ENCODE measurements at regions not wholly inside any gene's neighbourhood (a gene's known extent, or its start where the extent isn't known, plus 50 kb on each side); places are given as distances from the start of the nearest gene placed in this dataset.

DNA sequence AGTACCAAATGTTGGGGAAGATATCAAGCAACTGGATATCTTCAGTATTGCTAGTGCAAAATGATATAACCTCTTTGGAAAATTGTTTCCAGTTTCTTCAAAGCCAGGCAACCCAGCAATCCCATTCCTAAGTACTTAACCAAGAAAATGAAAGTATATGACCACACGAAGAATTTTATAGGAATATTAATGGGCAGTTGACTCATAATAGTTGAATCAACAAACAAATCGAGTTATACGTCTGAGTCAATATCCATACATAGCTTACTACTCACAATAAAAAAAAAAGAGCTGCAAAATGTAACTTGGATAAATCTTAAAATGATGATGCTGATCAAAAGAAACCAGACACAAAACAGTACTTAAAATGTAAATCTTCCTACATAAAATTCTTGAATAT is 810.4 kb downstream of the METTL4 start:
- intact Hi-C loops (cut with DNase I): no loop called here
- DNase-seq: no peak

GRCh38 chr18:1774261-1774660 is 797.0 kb downstream of the METTL4 start:
- no peak overlapping the region for H3K4me3 ChIP-seq (ENCODE audit: low read length in 3 of 3)
- no peaks in the 10 kb centered on the region for H3K36me3 ChIP-seq (ENCODE audit: control insufficient read depth in 2 of 3, insufficient read depth in 3 of 3, low read length in 3 of 3)
- H3K9me3 ChIP-seq (ENCODE audit: control insufficient read depth in 2 of 3, insufficient read depth in 1 of 3, low read length in 3 of 3): no peaks in the 10 kb centered on the region
- FAIRE-seq (no peak), DNase-seq (no peak)
- H3K27ac ChIP-seq (ENCODE audit: low read depth in 2 of 2, low read length in 2 of 2): no peak overlapping the region
- intact Hi-C loops (cut with DNase I): no loop called here
- H3K27me3 ChIP-seq (ENCODE audit: control insufficient read depth, insufficient read depth, low read length): no peaks in the 10 kb centered on the region
- H3K4me1 ChIP-seq (ENCODE audit: control insufficient read depth in 2 of 3, insufficient read depth in 2 of 3, low read depth in 1 of 3, low read length in 3 of 3): no peaks in the 10 kb centered on the region
- no peak overlapping the region for H3K9ac ChIP-seq (ENCODE audit: low read length in 3 of 3)
- TF ChIP-seq, protein P1, sequence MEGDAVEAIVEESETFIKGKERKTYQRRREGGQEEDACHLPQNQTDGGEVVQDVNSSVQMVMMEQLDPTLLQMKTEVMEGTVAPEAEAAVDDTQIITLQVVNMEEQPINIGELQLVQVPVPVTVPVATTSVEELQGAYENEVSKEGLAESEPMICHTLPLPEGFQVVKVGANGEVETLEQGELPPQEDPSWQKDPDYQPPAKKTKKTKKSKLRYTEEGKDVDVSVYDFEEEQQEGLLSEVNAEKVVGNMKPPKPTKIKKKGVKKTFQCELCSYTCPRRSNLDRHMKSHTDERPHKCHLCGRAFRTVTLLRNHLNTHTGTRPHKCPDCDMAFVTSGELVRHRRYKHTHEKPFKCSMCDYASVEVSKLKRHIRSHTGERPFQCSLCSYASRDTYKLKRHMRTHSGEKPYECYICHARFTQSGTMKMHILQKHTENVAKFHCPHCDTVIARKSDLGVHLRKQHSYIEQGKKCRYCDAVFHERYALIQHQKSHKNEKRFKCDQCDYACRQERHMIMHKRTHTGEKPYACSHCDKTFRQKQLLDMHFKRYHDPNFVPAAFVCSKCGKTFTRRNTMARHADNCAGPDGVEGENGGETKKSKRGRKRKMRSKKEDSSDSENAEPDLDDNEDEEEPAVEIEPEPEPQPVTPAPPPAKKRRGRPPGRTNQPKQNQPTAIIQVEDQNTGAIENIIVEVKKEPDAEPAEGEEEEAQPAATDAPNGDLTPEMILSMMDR (IDR thresholded peaks at IDR 0.05; ENCODE audit: borderline replicate concordance, extremely low read depth, insufficient read depth): no peak

More for the DNA sequence above, 810.4 kb downstream of the METTL4 start:
- Histone ChIP-seq H3K36me3 (ENCODE audit: control insufficient read depth in 2 of 3, insufficient read depth in 3 of 3, low read length in 3 of 3) (no peaks in the 10 kb centered on the region), H3K4me1 (ENCODE audit: control insufficient read depth in 2 of 3, insufficient read depth in 2 of 3, low read depth in 1 of 3, low read length in 3 of 3) (no peaks in the 10 kb centered on the region), H3K9me3 (ENCODE audit: control insufficient read depth in 2 of 3, insufficient read depth in 1 of 3, low read length in 3 of 3) (no peaks in the 10 kb centered on the region), H3K27me3 (ENCODE audit: control insufficient read depth, insufficient read depth, low read length) (no peaks in the 10 kb centered on the region), H3K4me3 (ENCODE audit: low read length in 3 of 3) (no peak overlapping the region), H3K27ac (ENCODE audit: low read depth in 2 of 2, low read length in 2 of 2) (no peak overlapping the region), H3K9ac (ENCODE audit: low read length in 3 of 3) (no peak overlapping the region)
- TF ChIP-seq, protein P1 (IDR thresholded peaks at IDR 0.05; ENCODE audit: borderline replicate concordance, extremely low read depth, insufficient read depth): no peak
- FAIRE-seq: no peak

DNA sequence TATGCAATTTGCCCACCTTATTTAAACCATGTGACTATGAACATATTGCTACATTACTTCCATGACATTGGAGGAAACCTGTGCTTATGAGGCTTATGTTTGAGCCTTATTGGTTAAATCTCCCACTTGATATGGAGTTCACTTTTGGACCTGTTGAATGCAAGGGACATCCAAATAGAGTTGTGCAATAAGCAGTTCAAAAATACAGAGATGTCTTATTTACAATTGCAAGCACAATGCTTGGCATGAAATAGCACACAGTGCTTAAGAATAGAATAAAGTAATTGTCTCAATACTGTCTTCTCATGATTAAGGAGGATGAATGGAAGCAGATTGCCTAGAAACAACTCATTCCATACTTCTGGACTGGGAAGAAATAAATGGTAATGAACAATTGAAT is 793.5 kb downstream of the METTL4 start:
- TF ChIP-seq, protein P1 (IDR thresholded peaks at IDR 0.05; ENCODE audit: borderline replicate concordance, extremely low read depth, insufficient read depth): no peak
- H3K27me3 ChIP-seq (ENCODE audit: control insufficient read depth, insufficient read depth, low read length): no peaks in the 10 kb centered on the region
- H3K36me3 ChIP-seq (ENCODE audit: control insufficient read depth in 2 of 3, insufficient read depth in 3 of 3, low read length in 3 of 3): no peaks in the 10 kb centered on the region
- intact Hi-C loops (cut with DNase I): no loop called here
- H3K4me1 ChIP-seq (ENCODE audit: control insufficient read depth in 2 of 3, insufficient read depth in 2 of 3, low read depth in 1 of 3, low read length in 3 of 3): no peaks in the 10 kb centered on the region
- no peak overlapping the region for H3K4me3 ChIP-seq (ENCODE audit: low read length in 3 of 3)
- no peak overlapping the region for H3K9ac ChIP-seq (ENCODE audit: low read length in 3 of 3)
- H3K27ac ChIP-seq (ENCODE audit: low read depth in 2 of 2, low read length in 2 of 2): no peak overlapping the region
- no peaks in the 10 kb centered on the region for H3K9me3 ChIP-seq (ENCODE audit: control insufficient read depth in 2 of 3, insufficient read depth in 1 of 3, low read length in 3 of 3)
- FAIRE-seq: no peak
- no peak for DNase-seq

DNA sequence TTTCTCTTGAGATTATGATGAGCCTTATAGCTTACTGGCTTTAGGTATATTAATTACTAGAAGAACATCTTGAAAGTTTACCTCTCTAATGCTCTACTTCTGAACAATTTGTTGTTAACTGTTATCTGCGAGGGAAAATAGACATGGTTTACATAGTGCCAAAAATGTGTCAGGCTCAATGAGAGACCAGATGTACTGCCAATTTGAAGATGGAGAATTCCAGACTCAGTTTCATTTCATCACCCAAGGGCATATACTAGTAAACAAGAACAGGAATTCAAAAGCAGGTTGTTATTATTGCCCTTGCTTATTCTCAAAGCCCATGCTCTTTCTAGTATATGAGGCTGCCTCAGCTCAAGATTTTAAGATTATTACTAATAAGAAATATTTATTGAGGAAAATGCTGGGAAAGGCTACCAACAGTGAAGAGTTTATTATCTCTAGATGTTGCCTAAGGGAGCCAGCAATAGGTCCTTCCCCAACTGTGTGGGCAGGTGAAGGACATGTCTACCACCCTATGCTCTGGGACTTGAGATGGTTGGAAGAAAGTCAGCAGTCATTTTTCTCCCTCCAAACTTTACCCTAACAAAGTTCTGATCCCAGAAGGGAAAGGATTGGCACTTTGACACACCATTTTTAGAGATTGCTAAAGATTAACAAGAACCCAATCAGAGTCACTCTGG is 792.7 kb downstream of the METTL4 start:
- TF ChIP-seq, protein P1 (IDR thresholded peaks at IDR 0.05; ENCODE audit: borderline replicate concordance, extremely low read depth, insufficient read depth): no peak
- Histone ChIP-seq H3K9ac (ENCODE audit: low read length in 3 of 3) (no peak overlapping the region), H3K4me3 (ENCODE audit: low read length in 3 of 3) (no peak overlapping the region), H3K27ac (ENCODE audit: low read depth in 2 of 2, low read length in 2 of 2) (no peak overlapping the region), H3K9me3 (ENCODE audit: control insufficient read depth in 2 of 3, insufficient read depth in 1 of 3, low read length in 3 of 3) (no peaks in the 10 kb centered on the region), H3K27me3 (ENCODE audit: control insufficient read depth, insufficient read depth, low read length) (no peaks in the 10 kb centered on the region), H3K36me3 (ENCODE audit: control insufficient read depth in 2 of 3, insufficient read depth in 3 of 3, low read length in 3 of 3) (no peaks in the 10 kb centered on the region), H3K4me1 (ENCODE audit: control insufficient read depth in 2 of 3, insufficient read depth in 2 of 3, low read depth in 1 of 3, low read length in 3 of 3) (no peaks in the 10 kb centered on the region)
- no peak for FAIRE-seq
- intact Hi-C loops (cut with DNase I): no loop called here
- DNase-seq: no peak

Data from kidney (tissue), 13 donors.